ENCODE measurements at regions not wholly inside any gene's neighbourhood (a gene's known extent, or its start where the extent isn't known, plus 50 kb on each side); places are given as distances from the start of the nearest gene placed in this dataset.
"Not testable (repeated sequence)": the region's sequence is repeated elsewhere in the genome, so short reads cannot be mapped to it uniquely, and the experiment has no call there.

- H3K4me3 ChIP-seq (ENCODE audit: low read depth in 1 of 2, low read length in 2 of 2), result no peak overlapping the region
- peaks cover 4 to 6% of the 10 kb centered on the region in 2 donors for H3K9me3 ChIP-seq (ENCODE audit: control insufficient read depth in 2 of 2, insufficient read depth in 1 of 2, low read depth in 1 of 2, low read length in 1 of 2)
- H3K4me1 ChIP-seq (ENCODE audit: control insufficient read depth in 2 of 2, insufficient read depth in 2 of 2, low read length in 1 of 2), result peaks cover 0 to 10% of the 10 kb centered on the region in 2 donors
- no peaks in the 10 kb centered on the region for H3K36me3 ChIP-seq (ENCODE audit: control insufficient read depth in 2 of 2, insufficient read depth in 2 of 2, low read length in 1 of 2)
- 41 to 44% methylated on average over 7 of the region's 7 CpGs for WGBS, 2 donors
- no peaks in the 10 kb centered on the region for H3K27me3 ChIP-seq (ENCODE audit: control insufficient read depth in 1 of 2, insufficient read depth in 2 of 2, low read length in 2 of 2)
- H3K27ac ChIP-seq (ENCODE audit: low read depth in 2 of 2, low read length in 1 of 2), result peak overlapping the region in 1 of 2 donors; percentile 44
Observed at GRCh38 chr1:223022641-223023473, 120.2 kb downstream of the TLR5 start.

- no peaks in the 10 kb centered on the region for H3K36me3 ChIP-seq (ENCODE audit: control insufficient read depth in 2 of 2, insufficient read depth in 2 of 2, low read length in 1 of 2)
- WGBS, 2 donors, result 82 to 83% methylated on average over 7 of the region's 7 CpGs
- peaks cover 4 to 6% of the 10 kb centered on the region in 2 donors for H3K9me3 ChIP-seq (ENCODE audit: control insufficient read depth in 2 of 2, insufficient read depth in 1 of 2, low read depth in 1 of 2, low read length in 1 of 2)
- no peak overlapping the region for H3K27ac ChIP-seq (ENCODE audit: low read depth in 2 of 2, low read length in 1 of 2)
- H3K4me1 ChIP-seq (ENCODE audit: control insufficient read depth in 2 of 2, insufficient read depth in 2 of 2, low read length in 1 of 2), result peaks cover 0 to 10% of the 10 kb centered on the region in 2 donors
- H3K27me3 ChIP-seq (ENCODE audit: control insufficient read depth in 1 of 2, insufficient read depth in 2 of 2, low read length in 2 of 2), result no peaks in the 10 kb centered on the region
- H3K4me3 ChIP-seq (ENCODE audit: low read depth in 1 of 2, low read length in 2 of 2), result no peak overlapping the region
Observed at GRCh38 chr1:223023863-223024262, 119.2 kb downstream of the TLR5 start.

- not testable (repeated sequence) for H3K4me3 ChIP-seq (ENCODE audit: low read depth in 1 of 2, low read length in 2 of 2); H3K36me3 ChIP-seq (ENCODE audit: control insufficient read depth in 2 of 2, insufficient read depth in 2 of 2, low read length in 1 of 2); H3K27me3 ChIP-seq (ENCODE audit: control insufficient read depth in 1 of 2, insufficient read depth in 2 of 2, low read length in 2 of 2); H3K27ac ChIP-seq (ENCODE audit: low read depth in 2 of 2, low read length in 1 of 2); H3K9me3 ChIP-seq (ENCODE audit: control insufficient read depth in 2 of 2, insufficient read depth in 1 of 2, low read depth in 1 of 2, low read length in 1 of 2)
- peaks cover 0 to 10% of the 10 kb centered on the region in 2 donors for H3K4me1 ChIP-seq (ENCODE audit: control insufficient read depth in 2 of 2, insufficient read depth in 2 of 2, low read length in 1 of 2)
- 83 to 88% methylated on average over 3 of the region's 5 CpGs for WGBS, 2 donors
Observed at GRCh38 chr1:223024486-223024885, 118.6 kb downstream of the TLR5 start.

GRCh38 chr1:223025190-223025734 is 117.8 kb downstream of the TLR5 start:
- not testable (repeated sequence) for H3K27me3 ChIP-seq (ENCODE audit: control insufficient read depth in 1 of 2, insufficient read depth in 2 of 2, low read length in 2 of 2); H3K27ac ChIP-seq (ENCODE audit: low read depth in 2 of 2, low read length in 1 of 2); H3K9me3 ChIP-seq (ENCODE audit: control insufficient read depth in 2 of 2, insufficient read depth in 1 of 2, low read depth in 1 of 2, low read length in 1 of 2); H3K36me3 ChIP-seq (ENCODE audit: control insufficient read depth in 2 of 2, insufficient read depth in 2 of 2, low read length in 1 of 2); H3K4me3 ChIP-seq (ENCODE audit: low read depth in 1 of 2, low read length in 2 of 2)
- 67 to 72% methylated on average over 4 of the region's 4 CpGs for WGBS, 2 donors
- H3K4me1 ChIP-seq (ENCODE audit: control insufficient read depth in 2 of 2, insufficient read depth in 2 of 2, low read length in 1 of 2), result peaks cover 0 to 10% of the 10 kb centered on the region in 2 donors

GRCh38 chr1:223026639-223027038 is 116.4 kb downstream of the TLR5 start:
- H3K4me1 ChIP-seq (ENCODE audit: control insufficient read depth in 2 of 2, insufficient read depth in 2 of 2, low read length in 1 of 2), result peaks cover 0 to 10% of the 10 kb centered on the region in 2 donors
- WGBS, 2 donors, result 77 to 84% methylated on average over 3 to 5 of the region's 5 CpGs
- not testable (repeated sequence) for H3K9me3 ChIP-seq (ENCODE audit: control insufficient read depth in 2 of 2, insufficient read depth in 1 of 2, low read depth in 1 of 2, low read length in 1 of 2); H3K36me3 ChIP-seq (ENCODE audit: control insufficient read depth in 2 of 2, insufficient read depth in 2 of 2, low read length in 1 of 2); H3K27ac ChIP-seq (ENCODE audit: low read depth in 2 of 2, low read length in 1 of 2); H3K4me3 ChIP-seq (ENCODE audit: low read depth in 1 of 2, low read length in 2 of 2); H3K27me3 ChIP-seq (ENCODE audit: control insufficient read depth in 1 of 2, insufficient read depth in 2 of 2, low read length in 2 of 2)

- H3K9me3 ChIP-seq (ENCODE audit: control insufficient read depth in 2 of 2, insufficient read depth in 1 of 2, low read depth in 1 of 2, low read length in 1 of 2), result no peaks in the 10 kb centered on the region
- H3K27me3 ChIP-seq (ENCODE audit: control insufficient read depth in 1 of 2, insufficient read depth in 2 of 2, low read length in 2 of 2), result no peaks in the 10 kb centered on the region
- H3K36me3 ChIP-seq (ENCODE audit: control insufficient read depth in 2 of 2, insufficient read depth in 2 of 2, low read length in 1 of 2), result no peaks in the 10 kb centered on the region
- H3K27ac ChIP-seq (ENCODE audit: low read depth in 2 of 2, low read length in 1 of 2), result no peak overlapping the region
- H3K4me1 ChIP-seq (ENCODE audit: control insufficient read depth in 2 of 2, insufficient read depth in 2 of 2, low read length in 1 of 2), result no peaks in the 10 kb centered on the region
- H3K4me3 ChIP-seq (ENCODE audit: low read depth in 1 of 2, low read length in 2 of 2), result no peak overlapping the region
- 74 to 84% methylated on average over 6 of the region's 6 CpGs for WGBS, 2 donors
Observed at GRCh38 chr1:223029985-223030769, 112.9 kb downstream of the TLR5 start.

GRCh38 chr1:223030871-223031400 is 112.1 kb downstream of the TLR5 start:
- no peaks in the 10 kb centered on the region for H3K36me3 ChIP-seq (ENCODE audit: control insufficient read depth in 2 of 2, insufficient read depth in 2 of 2, low read length in 1 of 2)
- no peaks in the 10 kb centered on the region for H3K27me3 ChIP-seq (ENCODE audit: control insufficient read depth in 1 of 2, insufficient read depth in 2 of 2, low read length in 2 of 2)
- no peaks in the 10 kb centered on the region for H3K9me3 ChIP-seq (ENCODE audit: control insufficient read depth in 2 of 2, insufficient read depth in 1 of 2, low read depth in 1 of 2, low read length in 1 of 2)
- H3K27ac ChIP-seq (ENCODE audit: low read depth in 2 of 2, low read length in 1 of 2), result no peak overlapping the region
- no peak overlapping the region for H3K4me3 ChIP-seq (ENCODE audit: low read depth in 1 of 2, low read length in 2 of 2)
- 85 to 86% methylated on average over 8 of the region's 8 CpGs for WGBS, 2 donors
- H3K4me1 ChIP-seq (ENCODE audit: control insufficient read depth in 2 of 2, insufficient read depth in 2 of 2, low read length in 1 of 2), result no peaks in the 10 kb centered on the region

- H3K27me3 ChIP-seq (ENCODE audit: control insufficient read depth in 1 of 2, insufficient read depth in 2 of 2, low read length in 2 of 2), result no peaks in the 10 kb centered on the region
- H3K4me3 ChIP-seq (ENCODE audit: low read depth in 1 of 2, low read length in 2 of 2), result no peak overlapping the region
- no peaks in the 10 kb centered on the region for H3K9me3 ChIP-seq (ENCODE audit: control insufficient read depth in 2 of 2, insufficient read depth in 1 of 2, low read depth in 1 of 2, low read length in 1 of 2)
- H3K36me3 ChIP-seq (ENCODE audit: control insufficient read depth in 2 of 2, insufficient read depth in 2 of 2, low read length in 1 of 2), result no peaks in the 10 kb centered on the region
- H3K4me1 ChIP-seq (ENCODE audit: control insufficient read depth in 2 of 2, insufficient read depth in 2 of 2, low read length in 1 of 2), result peaks cover 0 to 3% of the 10 kb centered on the region in 2 donors
- peak overlapping the region in 1 of 2 donors; percentile 43 for H3K27ac ChIP-seq (ENCODE audit: low read depth in 2 of 2, low read length in 1 of 2)
- WGBS, 2 donors, result 54 to 74% methylated on average over 11 of the region's 11 CpGs
Observed at GRCh38 chr1:223031733-223032601, 111.1 kb downstream of the TLR5 start.

- Histone ChIP-seq H3K4me3 (ENCODE audit: low read depth in 1 of 2, low read length in 2 of 2) (no peak overlapping the region), H3K27ac (ENCODE audit: low read depth in 2 of 2, low read length in 1 of 2) (no peak overlapping the region), H3K4me1 (ENCODE audit: control insufficient read depth in 2 of 2, insufficient read depth in 2 of 2, low read length in 1 of 2) (peaks cover 0 to 7% of the 10 kb centered on the region in 2 donors), H3K27me3 (ENCODE audit: control insufficient read depth in 1 of 2, insufficient read depth in 2 of 2, low read length in 2 of 2) (no peaks in the 10 kb centered on the region), H3K36me3 (ENCODE audit: control insufficient read depth in 2 of 2, insufficient read depth in 2 of 2, low read length in 1 of 2) (no peaks in the 10 kb centered on the region), H3K9me3 (ENCODE audit: control insufficient read depth in 2 of 2, insufficient read depth in 1 of 2, low read depth in 1 of 2, low read length in 1 of 2) (no peaks in the 10 kb centered on the region)
- WGBS, 2 donors, result 40 to 63% methylated on average over 3 of the region's 3 CpGs
Observed at GRCh38 chr1:223033658-223034057, 109.4 kb downstream of the TLR5 start.

Data from esophagus (tissue), 2 donors.